Liver (tissue), 8 donors: ENCODE measurements at regions not wholly inside any gene's neighbourhood (a gene's known extent, or its start where the extent isn't known, plus 50 kb on each side); places are given as distances from the start of the nearest gene placed in this dataset.

ENCODE experiments used
- DNase-seq: peaks from one replicate; pipeline ENCODE4 v3.0.0-alpha.2; 2017; ENCODE audit warnings: low spot score
- H3K27ac ChIP-seq, 2 donors: one replicate each; pipeline ENCODE4 v1.7.0; 2013; ENCODE audit warnings: inconsistent platforms in 2 of 2, low read length in 2 of 2, control low read depth in 1 of 2, low read depth in 1 of 2, mild to moderate bottlenecking in 1 of 2
- H3K27me3 ChIP-seq, 4 donors: one replicate each; pipeline versions ENCODE4 v1.6.1 to v1.7.0; 2013; ENCODE audit warnings: low read length in 3 of 4, inconsistent platforms in 1 of 4, mild to moderate bottlenecking in 1 of 4, moderate library complexity in 1 of 4; ENCODE audit not compliant: control insufficient read depth in 4 of 4, insufficient read depth in 4 of 4
- H3K36me3 ChIP-seq, 4 donors: one replicate each; pipeline versions ENCODE4 v1.6.1 to v1.7.0; 2013; ENCODE audit warnings: low read length in 3 of 4, mild to moderate bottlenecking in 3 of 4, low read depth in 1 of 4, moderate library complexity in 1 of 4; ENCODE audit not compliant: control insufficient read depth in 4 of 4, insufficient read depth in 3 of 4
- H3K4me1 ChIP-seq, 4 donors: one replicate each; pipeline versions ENCODE4 v1.6.1 to v1.7.0; 2013; ENCODE audit warnings: low read length in 3 of 4, mild to moderate bottlenecking in 3 of 4, moderate library complexity in 1 of 4; ENCODE audit not compliant: control insufficient read depth in 4 of 4, insufficient read depth in 4 of 4
- H3K4me3 ChIP-seq, 3 donors: one replicate each; pipeline versions ENCODE4 v1.6.1 to v1.7.0; 2013; ENCODE audit warnings: low read length in 3 of 3, control low read depth in 1 of 3, low read depth in 1 of 3, mild to moderate bottlenecking in 1 of 3
- H3K9ac ChIP-seq, 2 donors: one replicate each; pipeline ENCODE4 v1.7.0; 2013; ENCODE audit warnings: low read length in 2 of 2, mild to moderate bottlenecking in 2 of 2, moderate library complexity in 2 of 2, control low read depth in 1 of 2, low read depth in 1 of 2
- H3K9me3 ChIP-seq, 4 donors: one replicate each; pipeline versions ENCODE4 v1.6.1 to v1.7.0; 2013; ENCODE audit warnings: low read length in 3 of 4; ENCODE audit not compliant: control insufficient read depth in 4 of 4
- EGR1 ChIP-seq, 2 donors: IDR thresholded peaks; 2 replicates each; pipeline ENCODE4 v1.6.1; 2016 to 2018; ENCODE audit warnings: antibody characterized with exemption in 2 of 2, low read depth in 2 of 2
- FOXA1 ChIP-seq: IDR thresholded peaks from 2 replicates; pipeline ENCODE4 v1.6.1; 2016; ENCODE audit warnings: antibody characterized with exemption
- FOXA2 ChIP-seq: IDR thresholded peaks from 2 replicates; pipeline ENCODE4 v1.6.1; 2016; ENCODE audit warnings: antibody characterized with exemption
- GABPA ChIP-seq, 2 donors: IDR thresholded peaks in 1 of 2; conservative IDR thresholded peaks in 1 of 2; 2 replicates each; pipeline ENCODE4 v1.6.1; 2016; ENCODE audit warnings: antibody characterized with exemption in 2 of 2, mild to moderate bottlenecking in 1 of 2, moderate library complexity in 1 of 2
- HNF4A ChIP-seq, 2 donors: conservative IDR thresholded peaks; 2 replicates each; pipeline ENCODE4 v1.6.1; 2016; ENCODE audit warnings: antibody characterized with exemption in 2 of 2, mild to moderate bottlenecking in 2 of 2
- HNF4G ChIP-seq: IDR thresholded peaks from 2 replicates; pipeline ENCODE4 v1.6.1; 2016; ENCODE audit warnings: antibody characterized with exemption
- JUND ChIP-seq, 2 donors: IDR thresholded peaks; 2 replicates each; pipeline ENCODE4 v1.6.1; 2016; ENCODE audit warnings: antibody characterized with exemption in 2 of 2
- NR2F2 ChIP-seq: IDR thresholded peaks from 2 replicates; pipeline ENCODE4 v1.6.1; 2016; ENCODE audit warnings: antibody characterized with exemption
- RAD21 ChIP-seq, 2 donors: IDR thresholded peaks; 2 replicates each; pipeline ENCODE4 v1.6.1; 2016; ENCODE audit warnings: antibody characterized with exemption in 2 of 2, mild to moderate bottlenecking in 2 of 2
- RXRA ChIP-seq, 2 donors: IDR thresholded peaks; 2 replicates each; pipeline ENCODE4 v1.6.1; 2017 to 2018; ENCODE audit warnings: antibody characterized with exemption in 2 of 2, mild to moderate bottlenecking in 1 of 2
- SP1 ChIP-seq: IDR thresholded peaks from 2 replicates; pipeline ENCODE4 v1.6.1; 2018; ENCODE audit warnings: antibody characterized with exemption, mild to moderate bottlenecking
- TAF1 ChIP-seq: conservative IDR thresholded peaks from 2 replicates; pipeline ENCODE4 v1.6.1; 2016; ENCODE audit warnings: antibody characterized with exemption, mild to moderate bottlenecking
- YY1 ChIP-seq: IDR thresholded peaks from 2 replicates; pipeline ENCODE4 v1.6.1; 2016; ENCODE audit warnings: antibody characterized with exemption, mild to moderate bottlenecking
- WGBS: extraction: QIAGEN DNeasy Blood & Tissue Kit; methylation state at CpG from one replicate; pipeline ENCODE4 v1.1.7; 2013; 5-methylcytosine and 5-hydroxymethylcytosine counted together
- TF ChIP-seq, protein P1 (sequence below): fragments of 150-350 bp; IDR thresholded peaks from 2 replicates; pipeline ENCODE4 v1.5.1; 2017; ENCODE audit warnings: improper control_type of control experiment, low read depth, low read length; ENCODE audit not compliant: missing input control
- TF ChIP-seq, protein P2 (sequence below): IDR thresholded peaks from 2 replicates; pipeline ENCODE4 v1.6.1; 2016; ENCODE audit warnings: antibody characterized with exemption
- TF ChIP-seq, protein P3 (sequence below): IDR thresholded peaks from 2 replicates; pipeline ENCODE4 v1.6.1; 2016; ENCODE audit warnings: antibody characterized with exemption
- TF ChIP-seq, protein P4 (sequence below): IDR thresholded peaks from 2 replicates; pipeline ENCODE4 v1.6.1; 2016; ENCODE audit warnings: antibody characterized with exemption, mild to moderate bottlenecking
- TF ChIP-seq, protein P5 (sequence below): IDR thresholded peaks from 2 replicates; pipeline ENCODE4 v1.6.1; 2016; ENCODE audit warnings: antibody characterized with exemption
- donor health status: healthy.
- donor health status: healthy.
- donor health status: healthy.
- donor health status: healthy.
- donor health status: healthy.

DNA sequence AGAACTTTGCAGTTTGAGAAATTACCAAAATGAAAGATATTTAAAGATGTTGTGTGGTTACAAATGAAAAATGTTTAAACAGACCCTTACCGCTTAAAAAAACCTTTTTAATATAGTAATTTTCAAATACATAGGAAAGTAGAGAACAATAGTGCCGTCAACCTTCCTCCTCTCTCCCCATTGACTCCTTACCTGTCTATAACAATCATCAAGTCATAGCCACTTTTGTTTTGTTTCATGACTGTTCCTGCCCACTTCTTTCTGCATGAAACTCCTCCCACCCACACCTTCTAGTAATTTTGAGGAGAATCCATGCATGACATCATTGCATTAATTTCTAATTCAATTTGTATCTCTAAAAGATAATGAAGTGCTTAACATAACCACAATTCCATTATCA lies 76.5 kb upstream of the ATP8A1 start:
- H3K27ac ChIP-seq = no peak overlapping the region
- peaks cover 0 to 3% (median under 1%) of the 10 kb centered on the region in 4 donors for H3K9me3 ChIP-seq
- H3K4me1 ChIP-seq = no peaks in the 10 kb centered on the region
- no peak overlapping the region for H3K9ac ChIP-seq
- H3K4me3 ChIP-seq = no peak overlapping the region
- H3K27me3 ChIP-seq = peaks cover 0 to 8% (median 0%) of the 10 kb centered on the region in 4 donors
- no peaks in the 10 kb centered on the region for H3K36me3 ChIP-seq
- DNase-seq = no peak
- TF ChIP-seq, protein P1, sequence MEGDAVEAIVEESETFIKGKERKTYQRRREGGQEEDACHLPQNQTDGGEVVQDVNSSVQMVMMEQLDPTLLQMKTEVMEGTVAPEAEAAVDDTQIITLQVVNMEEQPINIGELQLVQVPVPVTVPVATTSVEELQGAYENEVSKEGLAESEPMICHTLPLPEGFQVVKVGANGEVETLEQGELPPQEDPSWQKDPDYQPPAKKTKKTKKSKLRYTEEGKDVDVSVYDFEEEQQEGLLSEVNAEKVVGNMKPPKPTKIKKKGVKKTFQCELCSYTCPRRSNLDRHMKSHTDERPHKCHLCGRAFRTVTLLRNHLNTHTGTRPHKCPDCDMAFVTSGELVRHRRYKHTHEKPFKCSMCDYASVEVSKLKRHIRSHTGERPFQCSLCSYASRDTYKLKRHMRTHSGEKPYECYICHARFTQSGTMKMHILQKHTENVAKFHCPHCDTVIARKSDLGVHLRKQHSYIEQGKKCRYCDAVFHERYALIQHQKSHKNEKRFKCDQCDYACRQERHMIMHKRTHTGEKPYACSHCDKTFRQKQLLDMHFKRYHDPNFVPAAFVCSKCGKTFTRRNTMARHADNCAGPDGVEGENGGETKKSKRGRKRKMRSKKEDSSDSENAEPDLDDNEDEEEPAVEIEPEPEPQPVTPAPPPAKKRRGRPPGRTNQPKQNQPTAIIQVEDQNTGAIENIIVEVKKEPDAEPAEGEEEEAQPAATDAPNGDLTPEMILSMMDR = no peak
- TF ChIP-seq HNF4G = no peak
- 70% methylated on average over 2 of the region's 2 CpGs for WGBS

DNA sequence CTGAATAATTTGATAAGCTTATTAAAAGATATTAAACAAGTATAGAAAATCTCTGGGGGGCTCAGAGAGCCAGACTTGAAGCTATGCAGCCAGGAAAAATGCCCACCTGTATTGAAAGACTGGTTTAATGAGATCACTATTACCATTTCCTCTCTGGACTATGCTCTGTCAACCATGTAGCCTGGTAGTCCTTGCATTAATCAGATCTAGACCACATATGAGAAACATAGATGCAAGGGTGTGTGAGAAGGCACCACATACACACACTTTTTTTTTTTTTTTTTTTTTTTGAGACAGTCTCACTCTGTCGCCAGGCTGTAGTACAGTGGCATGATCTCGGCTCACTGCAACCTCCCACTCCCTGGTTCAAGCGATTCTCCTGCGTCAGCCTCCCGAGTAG lies 75.9 kb upstream of the ATP8A1 start:
- H3K9ac ChIP-seq = no peak overlapping the region
- DNase-seq = no peak
- peaks cover 0 to 11% (median 0%) of the 10 kb centered on the region in 4 donors for H3K27me3 ChIP-seq
- H3K4me1 ChIP-seq = no peaks in the 10 kb centered on the region
- TF ChIP-seq SP1 = no peak
- TF ChIP-seq, protein P1 = no peak
- TF ChIP-seq YY1 = no peak
- TF ChIP-seq NR2F2 = no peak
- TF ChIP-seq HNF4G = no peak
- TF ChIP-seq, protein P2, sequence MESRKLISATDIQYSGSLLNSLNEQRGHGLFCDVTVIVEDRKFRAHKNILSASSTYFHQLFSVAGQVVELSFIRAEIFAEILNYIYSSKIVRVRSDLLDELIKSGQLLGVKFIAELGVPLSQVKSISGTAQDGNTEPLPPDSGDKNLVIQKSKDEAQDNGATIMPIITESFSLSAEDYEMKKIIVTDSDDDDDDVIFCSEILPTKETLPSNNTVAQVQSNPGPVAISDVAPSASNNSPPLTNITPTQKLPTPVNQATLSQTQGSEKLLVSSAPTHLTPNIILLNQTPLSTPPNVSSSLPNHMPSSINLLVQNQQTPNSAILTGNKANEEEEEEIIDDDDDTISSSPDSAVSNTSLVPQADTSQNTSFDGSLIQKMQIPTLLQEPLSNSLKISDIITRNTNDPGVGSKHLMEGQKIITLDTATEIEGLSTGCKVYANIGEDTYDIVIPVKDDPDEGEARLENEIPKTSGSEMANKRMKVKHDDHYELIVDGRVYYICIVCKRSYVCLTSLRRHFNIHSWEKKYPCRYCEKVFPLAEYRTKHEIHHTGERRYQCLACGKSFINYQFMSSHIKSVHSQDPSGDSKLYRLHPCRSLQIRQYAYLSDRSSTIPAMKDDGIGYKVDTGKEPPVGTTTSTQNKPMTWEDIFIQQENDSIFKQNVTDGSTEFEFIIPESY = no peak
- TF ChIP-seq TAF1 = no peak
- TF ChIP-seq JUND (IDR thresholded peaks at IDR 0.05) = no peak
- TF ChIP-seq, protein P3, sequence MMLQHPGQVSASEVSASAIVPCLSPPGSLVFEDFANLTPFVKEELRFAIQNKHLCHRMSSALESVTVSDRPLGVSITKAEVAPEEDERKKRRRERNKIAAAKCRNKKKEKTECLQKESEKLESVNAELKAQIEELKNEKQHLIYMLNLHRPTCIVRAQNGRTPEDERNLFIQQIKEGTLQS = no peak
- TF ChIP-seq RAD21 (IDR thresholded peaks at IDR 0.05) = no peak
- TF ChIP-seq, protein P4, sequence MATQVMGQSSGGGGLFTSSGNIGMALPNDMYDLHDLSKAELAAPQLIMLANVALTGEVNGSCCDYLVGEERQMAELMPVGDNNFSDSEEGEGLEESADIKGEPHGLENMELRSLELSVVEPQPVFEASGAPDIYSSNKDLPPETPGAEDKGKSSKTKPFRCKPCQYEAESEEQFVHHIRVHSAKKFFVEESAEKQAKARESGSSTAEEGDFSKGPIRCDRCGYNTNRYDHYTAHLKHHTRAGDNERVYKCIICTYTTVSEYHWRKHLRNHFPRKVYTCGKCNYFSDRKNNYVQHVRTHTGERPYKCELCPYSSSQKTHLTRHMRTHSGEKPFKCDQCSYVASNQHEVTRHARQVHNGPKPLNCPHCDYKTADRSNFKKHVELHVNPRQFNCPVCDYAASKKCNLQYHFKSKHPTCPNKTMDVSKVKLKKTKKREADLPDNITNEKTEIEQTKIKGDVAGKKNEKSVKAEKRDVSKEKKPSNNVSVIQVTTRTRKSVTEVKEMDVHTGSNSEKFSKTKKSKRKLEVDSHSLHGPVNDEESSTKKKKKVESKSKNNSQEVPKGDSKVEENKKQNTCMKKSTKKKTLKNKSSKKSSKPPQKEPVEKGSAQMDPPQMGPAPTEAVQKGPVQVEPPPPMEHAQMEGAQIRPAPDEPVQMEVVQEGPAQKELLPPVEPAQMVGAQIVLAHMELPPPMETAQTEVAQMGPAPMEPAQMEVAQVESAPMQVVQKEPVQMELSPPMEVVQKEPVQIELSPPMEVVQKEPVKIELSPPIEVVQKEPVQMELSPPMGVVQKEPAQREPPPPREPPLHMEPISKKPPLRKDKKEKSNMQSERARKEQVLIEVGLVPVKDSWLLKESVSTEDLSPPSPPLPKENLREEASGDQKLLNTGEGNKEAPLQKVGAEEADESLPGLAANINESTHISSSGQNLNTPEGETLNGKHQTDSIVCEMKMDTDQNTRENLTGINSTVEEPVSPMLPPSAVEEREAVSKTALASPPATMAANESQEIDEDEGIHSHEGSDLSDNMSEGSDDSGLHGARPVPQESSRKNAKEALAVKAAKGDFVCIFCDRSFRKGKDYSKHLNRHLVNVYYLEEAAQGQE = no peak
- TF ChIP-seq RXRA (IDR thresholded peaks at IDR 0.05) = no peak
- TF ChIP-seq, protein P5, sequence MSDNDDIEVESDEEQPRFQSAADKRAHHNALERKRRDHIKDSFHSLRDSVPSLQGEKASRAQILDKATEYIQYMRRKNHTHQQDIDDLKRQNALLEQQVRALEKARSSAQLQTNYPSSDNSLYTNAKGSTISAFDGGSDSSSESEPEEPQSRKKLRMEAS = no peak
- TF ChIP-seq FOXA2 = no peak
- TF ChIP-seq HNF4A (conservative IDR thresholded peaks at IDR 0.05) = no peak
- no peak for TF ChIP-seq EGR1 (IDR thresholded peaks at IDR 0.05; ENCODE audit: low read depth in 2 of 2)
- TF ChIP-seq FOXA1 = no peak
- no peak for TF ChIP-seq GABPA (IDR thresholded peaks at IDR 0.05 in 1 of 2, conservative IDR thresholded peaks at IDR 0.05 in 1 of 2)
- H3K4me3 ChIP-seq = no peak overlapping the region
- peaks cover 0 to 3% (median under 1%) of the 10 kb centered on the region in 4 donors for H3K9me3 ChIP-seq
- H3K36me3 ChIP-seq = no peaks in the 10 kb centered on the region
- no peak overlapping the region for H3K27ac ChIP-seq
- 84% methylated on average over 5 of the region's 5 CpGs for WGBS
